GM12878 (cell line): ENCODE measurements at regions not wholly inside any gene's neighbourhood (a gene's known extent, or its start where the extent isn't known, plus 50 kb on each side); places are given as distances from the start of the nearest gene placed in this dataset.

Experiments used
- ASH2L ChIP-seq: fragments of 300-600, 200-600 bp; sonication (generic); IDR thresholded peaks from 2 replicates; pipeline ENCODE4 v1.6.1; 2017; ENCODE audit warnings: low read depth, mild to moderate bottlenecking, borderline replicate concordance
- BACH1 ChIP-seq: fragments of 450-650 bp; IDR thresholded peaks from 2 replicates; pipeline ENCODE4 v1.6.1; 2017; ENCODE audit warnings: mild to moderate bottlenecking, borderline replicate concordance
- BHLHE40 ChIP-seq, 2 experiments: fragments of 450-650 bp in 1 of 2; IDR thresholded peaks; 2 replicates each; pipeline ENCODE4 v1.6.1; 2011 to 2017; ENCODE audit warnings: low read depth in 2 of 2, borderline replicate concordance in 1 of 2, improper control_type of control experiment in 1 of 2, low read length in 1 of 2, mild to moderate bottlenecking in 1 of 2
- CBX3 ChIP-seq: fragments of 200-600 bp; sonication (generic); IDR thresholded peaks from 2 replicates; pipeline ENCODE4 v1.6.1; 2016; ENCODE audit warnings: low read depth, borderline replicate concordance
- CBX5 ChIP-seq: sonication (generic); IDR thresholded peaks from 2 replicates; pipeline ENCODE4 v1.6.1; 2016; ENCODE audit warnings: low read depth, moderate library complexity, mild to moderate bottlenecking, inconsistent platforms
- CHD2 ChIP-seq: IDR thresholded peaks from 2 replicates; pipeline ENCODE4 v1.6.1; 2011; ENCODE audit warnings: low read depth, low read length, improper control_type of control experiment, borderline replicate concordance
- E2F4 ChIP-seq: IDR thresholded peaks from 2 replicates; pipeline ENCODE4 v1.6.1; 2012; ENCODE audit warnings: low read depth, low read length, improper control_type of control experiment
- EGR1 ChIP-seq, 2 experiments: IDR thresholded peaks; 1 replicate in 1 of 2; 2 replicates in 1 of 2; pipeline ENCODE4 v1.6.1; 2011 to 2012; ENCODE audit warnings: low read depth in 2 of 2, low read length in 2 of 2, borderline replicate concordance in 1 of 2, mild to moderate bottlenecking in 1 of 2, moderate library complexity in 1 of 2
- GABPA ChIP-seq: IDR thresholded peaks from 2 replicates; pipeline ENCODE4 v1.6.1; 2014; ENCODE audit warnings: antibody characterized with exemption, low read depth, mild to moderate bottlenecking, inconsistent platforms
- GATAD2B ChIP-seq: fragments of 450-650 bp; conservative IDR thresholded peaks from 2 replicates; pipeline ENCODE4 v1.6.1; 2017; ENCODE audit warnings: low read depth, mild to moderate bottlenecking, moderate library complexity
- HCFC1 ChIP-seq: fragments of 150-350 bp; IDR thresholded peaks from 2 replicates; pipeline ENCODE4 v1.6.1; 2014; ENCODE audit warnings: low read length
- HSF1 ChIP-seq: fragments of 150-350 bp; IDR thresholded peaks from 2 replicates; pipeline ENCODE4 v1.6.1; 2014; ENCODE audit warnings: mild to moderate bottlenecking, low read depth, low read length
- IKZF1 ChIP-seq: fragments of 450-650 bp; conservative IDR thresholded peaks from 2 replicates; pipeline ENCODE4 v1.6.1; 2017; ENCODE audit warnings: antibody characterized with exemption, mild to moderate bottlenecking
- IRF3 ChIP-seq: fragments of 450-650 bp; IDR thresholded peaks from 2 replicates; pipeline ENCODE4 v1.6.1; 2014; ENCODE audit warnings: mild to moderate bottlenecking
- JUNB ChIP-seq: IDR thresholded peaks from 2 replicates; pipeline ENCODE4 v1.6.1; 2016; ENCODE audit warnings: antibody characterized with exemption, mild to moderate bottlenecking
- JUND ChIP-seq: IDR thresholded peaks from 2 replicates; pipeline ENCODE4 v1.6.1; 2012; ENCODE audit warnings: low read depth, mild to moderate bottlenecking, low read length, improper control_type of control experiment, moderate library complexity
- KDM1A ChIP-seq: fragments of 200-600 bp; sonication (generic); IDR thresholded peaks from 2 replicates; pipeline ENCODE4 v1.6.1; 2016; ENCODE audit warnings: borderline replicate concordance
- MTA2 ChIP-seq: fragments of 450-650 bp; IDR thresholded peaks from 2 replicates; pipeline ENCODE4 v1.6.1; 2016; ENCODE audit warnings: low read depth, mild to moderate bottlenecking, moderate library complexity
- NBN ChIP-seq: fragments of 450-650 bp; IDR thresholded peaks from 2 replicates; pipeline ENCODE4 v1.6.1; 2016
- NFIC ChIP-seq: IDR thresholded peaks from 2 replicates; pipeline ENCODE4 v1.6.1; 2012; ENCODE audit warnings: low read depth, mild to moderate bottlenecking, inconsistent platforms, low read length, moderate library complexity
- NR2F1 ChIP-seq: fragments of 450-650 bp; conservative IDR thresholded peaks from 2 replicates; pipeline ENCODE4 v1.6.1; 2017; ENCODE audit warnings: mild to moderate bottlenecking
- PAX5 ChIP-seq: IDR thresholded peaks from 2 replicates; pipeline ENCODE4 v1.6.1; 2011; ENCODE audit warnings: low read depth, low read length, borderline replicate concordance
- RBBP5 ChIP-seq: fragments of 200-600 bp; sonication (generic); conservative IDR thresholded peaks from 2 replicates; pipeline ENCODE4 v1.6.1; 2016
- SMC3 ChIP-seq: IDR thresholded peaks from 2 replicates; pipeline ENCODE4 v1.6.1; 2011; ENCODE audit warnings: low read length, improper control_type of control experiment, borderline replicate concordance
- SP1 ChIP-seq: IDR thresholded peaks from one replicate; pipeline ENCODE4 v1.6.1; 2011; ENCODE audit warnings: low read depth, low read length
- TCF12 ChIP-seq: IDR thresholded peaks from 2 replicates; pipeline ENCODE4 v1.6.1; 2011; ENCODE audit warnings: low read depth, mild to moderate bottlenecking, low read length
- TCF7 ChIP-seq: IDR thresholded peaks from 2 replicates; pipeline ENCODE4 v1.6.1; 2014; ENCODE audit warnings: antibody characterized with exemption, borderline replicate concordance
- USF1 ChIP-seq: IDR thresholded peaks from 2 replicates; pipeline ENCODE4 v1.6.1; 2011; ENCODE audit warnings: borderline replicate concordance, low read depth, mild to moderate bottlenecking, moderate library complexity, mixed read lengths, low read length; ENCODE audit not compliant: insufficient read depth; ENCODE audit errors: extremely low read length

GRCh38 chr3:118412503-118412902 is 622.1 kb downstream of the IGSF11 start (continued):
- TF ChIP-seq NFIC, result no peak
- TF ChIP-seq HSF1, result no peak
- 0 out of 2 replicates have a peak, but pooled peaks have one; percentile 26 for TF ChIP-seq IKZF1
- no peak; the same call in 1 of the 2 replicates for TF ChIP-seq PAX5
- TF ChIP-seq GATAD2B, result no peak
- peak; percentile 52; the same call in 1 of the 2 replicates for TF ChIP-seq SMC3
- no peak for TF ChIP-seq MTA2
- TF ChIP-seq CHD2, result no peak
- 0 out of 2 replicates have a peak, but pooled peaks have one; percentile 38 for TF ChIP-seq JUND
- TF ChIP-seq TCF7, result no peak
- TF ChIP-seq NBN, result no peak
- no peak for TF ChIP-seq SP1
- no peak for TF ChIP-seq NR2F1
- no peak for TF ChIP-seq EGR1 (IDR thresholded peaks at IDR 0.05; ENCODE audit: borderline replicate concordance in 1 of 2, low read depth in 2 of 2, low read length in 2 of 2)
- no peak for TF ChIP-seq HCFC1
- no peak for TF ChIP-seq CBX3
- no peak for TF ChIP-seq BHLHE40 (IDR thresholded peaks at IDR 0.05; ENCODE audit: borderline replicate concordance in 1 of 2, low read depth in 2 of 2, low read length in 1 of 2)
- TF ChIP-seq USF1, result no peak
- no peak for TF ChIP-seq ASH2L
- TF ChIP-seq E2F4, result no peak
- TF ChIP-seq CBX5, result no peak
- TF ChIP-seq JUNB, result peak; percentile 92
- no peak for TF ChIP-seq RBBP5
- TF ChIP-seq IRF3, result no peak
- TF ChIP-seq KDM1A, result no peak
- TF ChIP-seq GABPA, result no peak
- no peak for TF ChIP-seq BACH1
- TF ChIP-seq TCF12, result no peak
